Iris pigment epithelial cell (primary cell): ENCODE measurements at regions not wholly inside any gene's neighbourhood (a gene's known extent, or its start where the extent isn't known, plus 50 kb on each side); places are given as distances from the start of the nearest gene placed in this dataset.
A peak's percentile ranks its signal among the peaks of the same experiment; 100 is the strongest.

ENCODE experiments used
- DNase-seq: peaks from one replicate; pipeline ENCODE4 v3.0.0-alpha.2; 2011; ENCODE audit warnings: low read depth

DNA sequence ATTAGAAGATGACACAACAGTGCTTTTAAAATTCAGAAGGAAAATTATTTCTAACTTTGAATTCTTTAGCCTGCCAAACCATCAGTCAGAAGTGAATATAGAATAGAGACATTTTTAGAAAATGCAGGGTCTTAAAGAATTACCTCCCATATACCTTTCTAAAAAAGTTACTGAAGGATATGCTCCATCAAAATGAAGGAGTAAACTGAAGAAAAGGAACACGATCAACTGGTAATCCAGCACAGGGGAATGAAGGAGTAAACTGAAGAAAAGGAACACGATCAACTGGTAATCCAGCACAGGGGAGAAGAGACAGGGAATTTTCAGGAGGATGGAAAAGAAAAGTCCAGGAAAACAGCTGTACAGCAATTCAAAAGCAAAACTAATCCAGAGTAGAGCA, 75.4 kb upstream of the LDLRAD3 start:
- DNase-seq = no peak

GRCh38 chr11:35873721-35874120, 70.1 kb upstream of the LDLRAD3 start:
- DNase-seq = no peak

DNA sequence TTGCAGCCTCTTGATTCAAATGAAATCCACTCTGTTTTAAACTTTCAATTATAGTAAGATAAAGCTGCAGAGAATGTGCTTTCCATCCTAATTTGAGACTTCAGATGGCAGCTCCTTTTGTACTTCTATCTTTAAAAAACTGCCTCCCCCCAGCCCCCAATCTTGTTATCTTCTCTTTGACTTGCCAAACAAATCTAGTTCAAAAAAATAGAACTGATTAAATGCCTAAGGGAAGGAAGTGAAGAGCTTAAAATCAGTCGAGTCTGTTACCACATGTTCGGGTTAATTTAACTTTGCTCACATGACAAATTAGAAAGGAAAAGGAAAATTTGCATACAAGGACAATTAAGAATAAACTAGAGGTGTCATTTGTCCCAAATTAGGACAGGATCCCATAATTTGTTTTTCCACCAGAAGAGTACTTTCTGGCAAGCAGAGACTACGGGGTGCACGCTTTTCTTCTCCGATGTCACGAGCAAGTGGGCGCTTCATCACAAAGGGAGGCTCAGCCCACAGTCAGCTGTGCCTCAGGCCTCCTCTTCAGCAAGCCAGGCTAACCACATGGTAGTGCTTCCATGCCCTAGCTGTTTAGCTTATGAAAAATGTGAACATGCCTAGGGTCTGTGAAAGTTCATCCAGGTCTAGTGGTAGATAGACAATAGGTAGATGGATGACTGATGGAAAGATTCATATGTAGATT, 69.0 kb upstream of the LDLRAD3 start:
- no peak for DNase-seq

DNA sequence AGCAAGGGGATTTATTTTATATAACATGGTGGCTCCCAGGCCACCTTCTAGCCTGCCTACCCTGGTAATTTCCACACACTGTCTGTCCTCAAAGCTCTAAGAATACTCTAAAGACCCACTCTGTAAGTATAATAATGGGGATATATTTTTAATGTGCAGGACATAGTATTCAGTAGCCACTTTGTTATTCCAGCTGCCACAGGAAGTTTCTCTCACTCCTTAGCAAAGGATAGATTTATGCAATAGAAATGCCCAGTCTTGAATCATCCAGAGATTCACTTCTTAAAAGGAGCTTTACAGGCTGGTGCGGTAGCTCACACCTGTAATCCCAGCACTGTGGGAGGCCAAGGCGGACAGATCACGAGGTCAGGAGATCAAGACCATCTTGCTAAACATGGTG, 68.4 kb upstream of the LDLRAD3 start:
- no peak for DNase-seq

- no peak for DNase-seq
Observed at GRCh38 chr11:35876786-35877185, 67.1 kb upstream of the LDLRAD3 start.

DNA sequence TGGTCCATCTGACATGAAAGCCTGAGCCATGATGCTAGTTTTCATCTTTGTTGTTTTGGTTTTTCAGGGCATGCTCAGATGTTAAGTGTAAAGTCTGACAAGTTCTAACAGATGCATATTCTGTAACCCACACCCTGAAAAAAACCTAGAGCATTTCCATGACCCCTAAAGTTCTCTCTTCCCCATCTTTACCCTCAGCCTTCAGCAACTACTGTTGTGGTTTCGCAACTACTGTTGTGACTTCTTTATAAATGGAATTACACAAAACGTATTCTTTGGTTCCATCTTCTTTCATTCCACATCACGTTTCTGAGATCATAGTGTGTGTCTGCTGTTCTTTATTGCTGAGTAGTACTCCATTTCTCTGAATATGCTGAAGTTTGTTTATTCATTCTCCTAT, 65.1 kb upstream of the LDLRAD3 start:
- no peak for DNase-seq

DNA sequence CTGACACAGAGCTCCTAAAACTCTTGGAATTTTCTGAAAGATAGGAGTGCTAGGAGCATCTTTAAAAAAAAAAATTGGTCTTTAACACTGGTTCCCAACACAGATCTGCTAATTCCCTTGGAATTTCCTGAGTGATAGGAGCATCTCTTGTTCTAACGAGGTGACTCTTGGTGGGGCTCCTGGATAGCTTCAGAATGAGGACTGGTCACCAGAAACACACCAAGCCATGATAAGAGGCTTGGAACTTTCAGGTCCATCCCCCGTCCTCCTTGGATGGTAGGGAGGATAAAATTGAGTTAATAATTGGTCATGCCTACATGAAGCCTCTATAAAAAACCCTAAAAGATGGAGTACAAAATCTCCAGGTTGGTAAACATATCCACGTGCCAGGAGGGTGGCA, 64.5 kb upstream of the LDLRAD3 start:
- no peak for DNase-seq

- DNase-seq = no peak
Observed at GRCh38 chr11:35886759-35887158, 57.1 kb upstream of the LDLRAD3 start.

- DNase-seq = no peak
Observed at GRCh38 chr11:35887737-35888136, 56.1 kb upstream of the LDLRAD3 start.

GRCh38 chr11:35888961-35889360, 54.9 kb upstream of the LDLRAD3 start:
- no peak for DNase-seq

GRCh38 chr11:35891096-35891495, 52.8 kb upstream of the LDLRAD3 start:
- DNase-seq = no peak

DNA sequence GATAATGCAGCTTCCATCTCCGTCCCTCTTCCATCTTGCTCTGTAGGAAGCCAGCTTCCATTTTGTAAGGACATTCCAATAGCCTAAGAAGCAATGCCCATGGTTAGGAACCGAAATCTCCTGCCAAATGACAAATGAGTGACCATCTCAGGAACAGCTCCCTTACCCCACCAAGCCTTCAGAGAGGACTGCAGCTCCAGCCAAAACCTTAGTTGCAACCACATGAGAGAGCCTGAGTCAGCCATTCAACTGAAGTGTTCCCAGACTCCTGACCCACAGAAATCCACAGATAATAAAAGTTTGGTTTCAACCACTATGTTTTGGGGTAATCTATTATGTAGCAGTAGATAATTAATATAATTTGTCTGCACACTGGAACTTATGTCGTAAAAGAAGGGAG, 51.7 kb upstream of the LDLRAD3 start:
- DNase-seq = no peak

DNA sequence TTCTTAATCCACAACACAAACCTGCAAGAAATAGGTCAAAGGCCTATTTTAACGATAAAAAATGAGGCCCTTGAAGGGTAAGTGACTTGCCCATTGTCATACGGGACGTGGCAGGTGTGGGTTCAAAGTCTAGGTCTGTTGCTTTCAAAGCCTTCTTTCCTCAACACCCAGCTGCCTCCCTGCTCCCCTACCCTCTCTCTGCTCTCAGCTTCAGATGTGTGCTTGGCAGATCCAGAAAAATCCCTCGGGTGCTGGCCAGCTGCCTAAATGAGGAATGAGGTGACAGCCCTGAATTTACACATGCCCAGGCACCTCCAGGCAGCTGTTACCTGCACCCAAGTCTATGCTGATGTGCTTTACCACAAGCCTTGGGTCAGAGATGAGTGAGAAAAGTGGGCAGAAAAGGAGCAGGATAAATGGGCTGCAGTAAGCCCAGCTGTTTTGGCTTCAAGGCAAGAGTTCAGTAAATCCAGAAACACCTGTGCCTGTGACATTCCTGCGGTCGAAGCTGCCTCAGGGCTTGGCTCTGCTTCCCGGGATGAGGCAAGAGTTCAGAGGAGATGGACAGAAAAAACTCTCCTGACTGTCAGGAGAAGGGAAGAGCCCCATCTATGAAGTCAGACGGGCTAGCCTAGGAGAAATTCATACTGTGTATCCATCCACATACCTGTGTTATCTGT, 49.9 kb upstream of the LDLRAD3 start:
- peak; percentile 33 for DNase-seq
